Type B pancreatic cell (in vitro differentiated cells): ENCODE measurements at regions not wholly inside any gene's neighbourhood (a gene's known extent, or its start where the extent isn't known, plus 50 kb on each side); places are given as distances from the start of the nearest gene placed in this dataset.

ENCODE experiments used
- DNase-seq: peaks from one replicate; pipeline ENCODE4 v3.0.0; 2021; ENCODE audit warnings: mixed read lengths; ENCODE audit not compliant: unreplicated experiment; ENCODE audit errors: extremely low spot score
- H3K27ac Mint-ChIP-seq: 2 replicates; pipeline ENCODE4 v1.8.0; 2021; ENCODE audit warnings: mild to moderate bottlenecking, mixed read lengths
- H3K27me3 Mint-ChIP-seq: 2 replicates; pipeline ENCODE4 v1.8.0; 2021; ENCODE audit warnings: mixed read lengths
- H3K36me3 Mint-ChIP-seq: 2 replicates; pipeline ENCODE4 v1.8.0; 2021; ENCODE audit warnings: mixed read lengths
- H3K4me1 Mint-ChIP-seq: one replicate; pipeline ENCODE4 v1.8.0; 2021; ENCODE audit warnings: mixed read lengths; ENCODE audit not compliant: unreplicated experiment
- H3K4me3 Mint-ChIP-seq: 2 replicates; pipeline ENCODE4 v1.8.0; 2021; ENCODE audit warnings: mild to moderate bottlenecking, mixed read lengths
- H3K9me3 Mint-ChIP-seq: 2 replicates; pipeline ENCODE4 v1.8.0; 2021; ENCODE audit warnings: mixed read lengths
- CTCF ChIP-seq: fragments of 200-600 bp; sonication (generic); conservative IDR thresholded peaks from 2 replicates; pipeline ENCODE4 v1.5.0; 2021; ENCODE audit warnings: antibody characterized with exemption, mild to moderate bottlenecking

DNA sequence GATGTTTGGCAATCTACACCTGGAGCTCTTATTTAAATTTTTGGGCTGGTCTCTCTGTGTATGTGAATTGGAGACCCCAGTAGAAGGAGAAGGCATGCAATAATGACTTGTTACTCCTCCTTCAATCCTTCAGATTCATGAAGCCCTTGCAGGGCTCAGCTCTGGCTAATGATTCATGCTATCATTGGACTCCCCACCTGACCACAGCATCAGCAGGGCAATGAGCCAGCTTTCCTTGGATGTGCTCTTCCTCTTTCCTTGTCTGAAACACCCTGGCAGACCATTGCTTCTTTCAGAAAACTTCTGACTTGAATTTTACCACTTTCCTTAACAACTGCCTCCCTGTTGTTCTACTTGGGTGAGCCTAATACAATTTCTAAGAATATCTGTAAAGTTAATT lies 1019.2 kb downstream of the AACS start:
- no peak for DNase-seq
- no peaks in the 10 kb centered on the region for H3K4me1 Mint-ChIP-seq
- H3K4me3 Mint-ChIP-seq = no peak overlapping the region
- no peaks in the 10 kb centered on the region for H3K9me3 Mint-ChIP-seq
- no peak for TF ChIP-seq CTCF
- H3K27me3 Mint-ChIP-seq = no peaks in the 10 kb centered on the region
- no peaks in the 10 kb centered on the region for H3K36me3 Mint-ChIP-seq
- H3K27ac Mint-ChIP-seq = no peak overlapping the region

DNA sequence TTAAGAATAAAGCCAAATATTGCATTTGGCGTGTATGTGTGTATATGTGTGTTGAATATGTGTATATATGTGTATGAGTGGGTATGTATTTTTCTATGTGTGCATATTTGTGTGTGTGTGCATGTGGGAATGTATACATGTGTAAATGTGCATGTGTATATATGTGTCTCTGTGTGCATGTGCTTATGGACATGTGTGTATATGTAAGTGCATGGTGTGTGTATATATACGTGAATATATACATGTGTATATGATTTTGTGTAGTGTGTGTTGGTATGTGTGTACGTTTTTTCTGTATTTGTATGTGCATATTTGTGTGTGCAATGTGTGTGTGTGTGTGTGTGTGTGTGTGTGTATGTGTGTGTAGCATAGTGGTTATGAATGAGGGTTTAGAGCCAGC lies 1021.0 kb downstream of the AACS start:
- H3K4me1 Mint-ChIP-seq = no peaks in the 10 kb centered on the region
- DNase-seq = no peak
- H3K27ac Mint-ChIP-seq = no peak overlapping the region
- no peaks in the 10 kb centered on the region for H3K36me3 Mint-ChIP-seq
- TF ChIP-seq CTCF = no peak
- no peak overlapping the region for H3K4me3 Mint-ChIP-seq
- H3K27me3 Mint-ChIP-seq = peaks cover 4% of the 10 kb centered on the region
- no peaks in the 10 kb centered on the region for H3K9me3 Mint-ChIP-seq

- peaks cover 4% of the 10 kb centered on the region for H3K27me3 Mint-ChIP-seq
- H3K4me3 Mint-ChIP-seq = no peak overlapping the region
- H3K36me3 Mint-ChIP-seq = no peaks in the 10 kb centered on the region
- DNase-seq = no peak
- no peak overlapping the region for H3K27ac Mint-ChIP-seq
- no peaks in the 10 kb centered on the region for H3K4me1 Mint-ChIP-seq
- TF ChIP-seq CTCF = no peak
- no peaks in the 10 kb centered on the region for H3K9me3 Mint-ChIP-seq
These were observed 1022.5 kb downstream of the AACS start for GRCh38 chr12:126087692-126088091.

GRCh38 chr12:126093908-126094307 lies 1028.7 kb downstream of the AACS start:
- Mint-ChIP-seq H3K4me3 (no peak overlapping the region), H3K27me3 (peaks cover 4% of the 10 kb centered on the region), H3K27ac (no peak overlapping the region), H3K9me3 (no peaks in the 10 kb centered on the region), H3K36me3 (no peaks in the 10 kb centered on the region), H3K4me1 (no peaks in the 10 kb centered on the region)
- DNase-seq = no peak
- no peak for TF ChIP-seq CTCF

DNA sequence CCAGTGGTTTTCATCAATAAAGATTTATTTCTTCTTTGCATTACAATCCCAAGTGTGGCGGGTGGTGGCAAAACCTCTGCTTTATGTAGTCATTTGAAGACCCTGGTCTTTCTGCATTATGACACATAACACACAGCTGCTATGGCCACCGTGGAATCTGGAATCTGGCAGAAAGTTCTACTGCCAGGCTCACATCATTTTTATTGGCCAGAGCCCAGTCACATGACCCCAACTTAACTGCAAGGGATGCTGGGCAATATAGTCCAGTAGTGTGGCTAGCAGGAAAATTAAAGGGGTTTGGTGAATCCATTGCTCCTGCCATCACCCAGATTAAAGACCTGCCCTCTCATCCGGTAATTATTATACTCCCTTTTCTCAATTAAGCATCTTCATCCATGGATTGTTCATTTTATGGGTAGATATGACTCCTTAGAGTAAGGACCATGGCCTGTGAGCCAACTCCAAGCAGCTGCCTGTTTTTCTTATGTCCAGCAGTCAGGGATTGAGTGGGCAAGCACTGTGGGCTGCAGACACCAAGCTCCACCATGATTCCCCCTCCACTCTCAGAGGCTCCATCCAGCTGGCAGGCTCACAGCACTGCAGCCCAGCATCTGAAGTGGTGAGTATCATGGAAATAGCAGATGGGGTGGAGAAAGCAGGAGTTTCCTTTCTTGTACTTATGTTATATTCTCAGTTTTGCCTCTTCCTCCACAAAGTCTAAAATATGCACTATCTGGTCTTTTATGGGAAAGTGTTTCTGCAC lies 1030.7 kb downstream of the AACS start:
- TF ChIP-seq CTCF = no peak
- Mint-ChIP-seq H3K27me3 (no peaks in the 10 kb centered on the region), H3K9me3 (no peaks in the 10 kb centered on the region), H3K36me3 (no peaks in the 10 kb centered on the region), H3K27ac (no peak overlapping the region), H3K4me3 (no peak overlapping the region), H3K4me1 (no peaks in the 10 kb centered on the region)
- no peak for DNase-seq
